ENCODE measurements at regions not wholly inside any gene's neighbourhood (a gene's known extent, or its start where the extent isn't known, plus 50 kb on each side); places are given as distances from the start of the nearest gene placed in this dataset.

- Histone ChIP-seq H3K23ac (ENCODE audit: insufficient read length) (no peak overlapping the region), H2BK12ac (ENCODE audit: low read depth, low read length) (no peak overlapping the region), H3K18ac (ENCODE audit: extremely low read depth, low read length) (no peak overlapping the region), H4K91ac (replicated peaks; ENCODE audit: insufficient read length, low read length) (no peak overlapping the region), H3K27me3 (replicated peaks in 1 of 4; ENCODE audit: control insufficient read depth in 3 of 4, extremely low read depth in 1 of 4, insufficient read depth in 3 of 4, low read length in 3 of 4) (no peaks in the 10 kb centered on the region; a peak in 1 of 7 replicates), H3K36me3 (ENCODE audit: control insufficient read depth in 2 of 4, insufficient read depth in 4 of 4, low read length in 3 of 4) (no peaks in the 10 kb centered on the region), H4K5ac (ENCODE audit: insufficient read length, low read depth, low read length) (no peak overlapping the region), H3K9me3 (ENCODE audit: insufficient read depth in 2 of 2, low read depth in 1 of 2, low read length in 1 of 2) (no peaks in the 10 kb centered on the region), H2BK5ac (ENCODE audit: low read depth, low read length) (no peak overlapping the region), H3K56ac (replicated peaks; ENCODE audit: insufficient read length, low read depth, low read length) (no peak overlapping the region), H3K79me1 (ENCODE audit: low read depth, low read length) (no peaks in the 10 kb centered on the region), H3K27ac (ENCODE audit: low read depth, low read length) (no peak overlapping the region), H3K4me3 (ENCODE audit: extremely low read depth in 1 of 4, insufficient read depth in 2 of 4, low read depth in 3 of 4, low read length in 4 of 4) (no peak overlapping the region), H3K79me2 (ENCODE audit: control insufficient read depth in 1 of 2, insufficient read depth in 2 of 2, low read length in 2 of 2) (no peaks in the 10 kb centered on the region), H3K4me2 (ENCODE audit: insufficient read depth in 1 of 2, low read depth in 2 of 2, low read length in 2 of 2) (no peak overlapping the region), H2AFZ (ENCODE audit: low read length) (no peak overlapping the region), H2BK15ac (ENCODE audit: low read length) (no peak overlapping the region), H2BK20ac (ENCODE audit: low read length) (no peak overlapping the region; the same call in 1 of the 2 replicates), H2AK5ac (ENCODE audit: low read depth, low read length) (no peak overlapping the region), H3K4ac (replicated peaks; ENCODE audit: insufficient read length, low read depth, low read length) (no peak overlapping the region), H3K14ac (ENCODE audit: insufficient read length) (no peak overlapping the region), H4K20me1 (replicated peaks in 1 of 2; ENCODE audit: control insufficient read depth in 1 of 2, insufficient read depth in 2 of 2, low read length in 2 of 2) (no peaks in the 10 kb centered on the region), H4K8ac (ENCODE audit: extremely low read depth, insufficient read depth, low read length) (no peak overlapping the region), H2BK120ac (replicated peaks; ENCODE audit: low read depth, low read length) (no peak overlapping the region), H3K9ac (replicated peaks in 1 of 4; ENCODE audit: extremely low read depth in 1 of 4, low read depth in 3 of 4, low read length in 3 of 4) (no peak overlapping the region), H3K23me2 (ENCODE audit: low read depth, low read length) (no peaks in the 10 kb centered on the region), H3K4me1 (replicated peaks in 1 of 4; ENCODE audit: control insufficient read depth in 3 of 4, insufficient read depth in 4 of 4, low read length in 3 of 4) (no peaks in the 10 kb centered on the region; a peak in 1 of 7 replicates)
- no peak for DNase-seq (ENCODE audit: low read depth in 1 of 2, low spot score in 2 of 2)
- no peak for FAIRE-seq
- POLR2A ChIA-PET (ENCODE audit: partially characterized antibody) = interaction anchor here (0.7 to 1.2 kb wide), 2 partner anchors 8 to 9 kb away, joined by 3 to 4 read pairs; no protein-coding TSS in a partner anchor
- CTCF ChIA-PET (ENCODE audit: partially characterized antibody) = interaction anchor here (1.6 kb wide), 1 partner anchor 134 kb away, joined by 5 read pairs; no protein-coding TSS in a partner anchor
- 95% methylated on average over 4 of the region's 4 CpGs; no CpG with 5 or more reads in 1 of the 2 experiments for WGBS, 2 experiments (ENCODE audit: extremely low coverage in 1 of 2, insufficient coverage in 1 of 2, insufficient read length in 1 of 2, insufficient replicate concordance in 2 of 2, low coverage in 1 of 2, low lambda C conversion rate in 2 of 2, missing lambda C conversion rate in 1 of 2)
- TF ChIP-seq ATF3 (IDR thresholded peaks at IDR 0.05; ENCODE audit: insufficient read depth, low read depth, low read length) (no peak), SP2 (IDR thresholded peaks at IDR 0.05; ENCODE audit: low read length) (no peak), ATF2 (IDR thresholded peaks at IDR 0.05; ENCODE audit: low read length) (no peak), KDM1A (IDR thresholded peaks at IDR 0.05; ENCODE audit: borderline replicate concordance, low read length) (no peak), SIX5 (IDR thresholded peaks at IDR 0.05; ENCODE audit: low read depth, low read length) (no peak), SUZ12 (IDR thresholded peaks at IDR 0.05; ENCODE audit: low read length) (no peak), TBP (IDR thresholded peaks at IDR 0.05; ENCODE audit: low read depth, low read length) (no peak), YY1 (IDR thresholded peaks at IDR 0.05; ENCODE audit: low read depth, low read length) (no peak), JUN (IDR thresholded peaks at IDR 0.05; ENCODE audit: low read depth, low read length) (no peak), SIN3A (conservative IDR thresholded peaks at IDR 0.05 in 1 of 2, IDR thresholded peaks at IDR 0.05 in 1 of 2; ENCODE audit: low read depth in 1 of 2, low read length in 2 of 2) (no peak)
Measured at GRCh38 chr3:197376020-197376419, 77.6 kb upstream of the DLG1 start.

All from H1 (cell line).